ENCODE measurements at regions not wholly inside any gene's neighbourhood (a gene's known extent, or its start where the extent isn't known, plus 50 kb on each side); places are given as distances from the start of the nearest gene placed in this dataset.

GRCh38 chr1:234538930-234539649 lies 60.1 kb upstream of the TARBP1 start:
- DNase-seq = peak in 7 of 42 donors; percentile 3 to 46 (median 25)
- intact Hi-C loops (cut with DNase I) = loop anchor here (5.0 to 10.0 kb wide), 3 partner anchors 46 to 186 kb away; no protein-coding TSS in a partner anchor

GRCh38 chr1:234538062-234538731 lies 59.2 kb upstream of the TARBP1 start:
- peak in 4 of 42 donors; percentile 2 to 29 (median 20) for DNase-seq
- intact Hi-C loops (cut with DNase I) = loop anchor here (5.0 to 10.0 kb wide), 3 partner anchors 47 to 187 kb away; no protein-coding TSS in a partner anchor

- peak in 2 of 42 donors; percentile 8 to 21 for DNase-seq
- intact Hi-C loops (cut with DNase I) = loop anchor here (5.0 to 10.0 kb wide), 3 partner anchors 48 to 188 kb away; no protein-coding TSS in a partner anchor
These were observed 58.3 kb upstream of the TARBP1 start for GRCh38 chr1:234537236-234537635.

GRCh38 chr1:234536741-234537140 lies 57.8 kb upstream of the TARBP1 start:
- intact Hi-C loops (cut with DNase I) = loop anchor here (5.0 to 10.0 kb wide), 3 partner anchors 48 to 188 kb away; no protein-coding TSS in a partner anchor
- DNase-seq = peak in 4 of 42 donors; percentile 5 to 39 (median 14)

GRCh38 chr1:234535763-234536515 lies 57.0 kb upstream of the TARBP1 start:
- DNase-seq = peak in 9 of 42 donors; percentile 6 to 63 (median 45)
- intact Hi-C loops (cut with DNase I) = loop anchor here (5.0 to 10.0 kb wide), 3 partner anchors 49 to 189 kb away; no protein-coding TSS in a partner anchor

GRCh38 chr1:234535218-234535617 lies 56.2 kb upstream of the TARBP1 start:
- intact Hi-C loops (cut with DNase I) = loop anchor here (5.0 to 10.0 kb wide), 3 partner anchors 50 to 190 kb away; no protein-coding TSS in a partner anchor
- peak in 3 of 42 donors; percentile 11 to 18 (median 15) for DNase-seq

- peak in 38 of 42 donors; percentile 39 to 90 (median 76) for DNase-seq
- intact Hi-C loops (cut with DNase I) = loop anchor here (10.0 kb wide), 2 partner anchors 51 to 191 kb away; no protein-coding TSS in a partner anchor
These were observed 55.2 kb upstream of the TARBP1 start for GRCh38 chr1:234533975-234534876.

- DNase-seq = peak in 29 of 42 donors; percentile 21 to 81 (median 59)
- intact Hi-C loops (cut with DNase I) = loop anchor here (10.0 kb wide), 2 partner anchors 52 to 192 kb away; no protein-coding TSS in a partner anchor
These were observed 54.3 kb upstream of the TARBP1 start for GRCh38 chr1:234533034-234533891.

- DNase-seq = peak in 14 of 42 donors; percentile 34 to 81 (median 54)
- intact Hi-C loops (cut with DNase I) = loop anchor here (10.0 kb wide), 2 partner anchors 52 to 192 kb away; no protein-coding TSS in a partner anchor
These were observed 53.5 kb upstream of the TARBP1 start for GRCh38 chr1:234532503-234532922.

GRCh38 chr1:234531151-234531635 lies 52.2 kb upstream of the TARBP1 start:
- intact Hi-C loops (cut with DNase I) = loop anchor here (10.0 kb wide), 2 partner anchors 54 to 194 kb away; no protein-coding TSS in a partner anchor
- peak in 9 of 42 donors; percentile 24 to 69 (median 53) for DNase-seq

- DNase-seq = peak in 1 of 42 donors; percentile 20
- intact Hi-C loops (cut with DNase I) = loop anchor here (10.0 kb wide), 2 partner anchors 54 to 194 kb away; no protein-coding TSS in a partner anchor
These were observed 51.7 kb upstream of the TARBP1 start for GRCh38 chr1:234530672-234531071.

GRCh38 chr1:234529950-234530237 lies 50.9 kb upstream of the TARBP1 start:
- peak in 1 of 42 donors; percentile 11 for DNase-seq
- intact Hi-C loops (cut with DNase I) = loop anchor here (10.0 kb wide), 2 partner anchors 55 to 195 kb away; no protein-coding TSS in a partner anchor

GRCh38 chr1:234529095-234529949 lies 50.3 kb upstream of the TARBP1 start:
- no peak for DNase-seq
- intact Hi-C loops (cut with DNase I) = no loop called here
